SK-N-MC (cell line): ENCODE measurements at regions not wholly inside any gene's neighbourhood (a gene's known extent, or its start where the extent isn't known, plus 50 kb on each side); places are given as distances from the start of the nearest gene placed in this dataset.
"Not testable (repeated sequence)": the region's sequence is repeated elsewhere in the genome, so short reads cannot be mapped to it uniquely, and the experiment has no call there.

ENCODE experiments used
- DNase-seq: peaks from one replicate; pipeline ENCODE4 v3.0.0-alpha.2; 2011; ENCODE audit warnings: low read depth, low spot score
- H3K27ac ChIP-seq: fragments of 200-600 bp; sonication (generic); 2 replicates; pipeline ENCODE4 v1.5.1; 2016; ENCODE audit warnings: mixed run types
- H3K36me3 ChIP-seq: fragments of 200-600 bp; sonication (generic); 2 replicates; pipeline ENCODE4 v1.6.1; 2017; ENCODE audit warnings: antibody characterized with exemption, low read length, mixed read lengths; ENCODE audit not compliant: insufficient read depth
- H3K4me3 ChIP-seq: fragments of 200-600 bp; sonication (generic); 2 replicates; pipeline ENCODE4 v1.5.1; 2016
- H3K9ac ChIP-seq: fragments of 200-600 bp; sonication (generic); 2 replicates; pipeline ENCODE4 v1.8.0; 2017; ENCODE audit warnings: mixed run types, mixed read lengths; ENCODE audit not compliant: insufficient read length
- H3K9me3 ChIP-seq: fragments of 200-600 bp; sonication (generic); 2 replicates; pipeline ENCODE4 v1.6.1; 2017; ENCODE audit warnings: low read depth, mild to moderate bottlenecking, antibody characterized with exemption, low read length, moderate library complexity, mixed read lengths
- EZH2 ChIP-seq: fragments of 200-600 bp; sonication (generic); IDR thresholded peaks from one replicate; pipeline ENCODE4 v1.6.1; 2017; ENCODE audit warnings: antibody characterized with exemption
- FOXP2 ChIP-seq: optimal IDR thresholded peaks from 2 replicates; pipeline ENCODE3; 2011; ENCODE audit warnings: mild to moderate bottlenecking, moderate library complexity; ENCODE audit not compliant: insufficient read depth; ENCODE audit errors: extremely low read length, control extremely low read depth
- POLR2AphosphoS5 ChIP-seq: IDR thresholded peaks from 2 replicates; pipeline ENCODE4 v1.6.1; 2012; ENCODE audit warnings: mild to moderate bottlenecking, low read depth, low read length, borderline replicate concordance

DNA sequence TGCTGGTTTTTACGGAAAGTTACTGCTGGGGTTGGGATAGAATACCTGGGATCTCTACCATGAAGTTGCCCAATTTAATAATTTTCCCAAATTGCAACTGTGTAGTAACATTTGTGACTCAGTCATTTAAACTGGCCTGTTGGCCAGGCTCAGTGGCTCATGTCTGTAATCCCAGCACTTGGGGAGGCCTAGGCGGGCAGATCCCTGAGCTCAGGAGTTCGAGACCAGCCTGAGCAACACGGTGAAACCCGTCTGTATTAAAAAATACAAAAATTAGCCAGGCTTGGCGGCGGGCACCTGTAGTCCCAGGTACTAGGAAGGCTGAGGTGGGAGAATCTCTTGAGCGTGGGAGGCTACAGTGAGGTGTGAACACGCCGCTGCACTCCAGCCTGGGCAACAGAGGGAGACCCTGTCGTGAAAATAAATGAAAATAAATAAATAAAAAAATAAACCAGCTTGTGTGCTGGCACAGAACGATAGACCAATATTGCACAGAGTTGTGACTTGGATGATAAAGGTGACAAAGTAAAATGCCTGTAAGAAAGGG is 160.7 kb upstream of the ZNF608 start:
- no peak overlapping the region for H3K27ac ChIP-seq
- H3K9ac ChIP-seq, result no peak overlapping the region
- no peak overlapping the region for H3K4me3 ChIP-seq
- no peak for TF ChIP-seq POLR2AphosphoS5
- no peak for TF ChIP-seq EZH2
- no peak for TF ChIP-seq FOXP2
- no peak for DNase-seq
- no peaks in the 10 kb centered on the region for H3K36me3 ChIP-seq
- H3K9me3 ChIP-seq, result no peaks in the 10 kb centered on the region

DNA sequence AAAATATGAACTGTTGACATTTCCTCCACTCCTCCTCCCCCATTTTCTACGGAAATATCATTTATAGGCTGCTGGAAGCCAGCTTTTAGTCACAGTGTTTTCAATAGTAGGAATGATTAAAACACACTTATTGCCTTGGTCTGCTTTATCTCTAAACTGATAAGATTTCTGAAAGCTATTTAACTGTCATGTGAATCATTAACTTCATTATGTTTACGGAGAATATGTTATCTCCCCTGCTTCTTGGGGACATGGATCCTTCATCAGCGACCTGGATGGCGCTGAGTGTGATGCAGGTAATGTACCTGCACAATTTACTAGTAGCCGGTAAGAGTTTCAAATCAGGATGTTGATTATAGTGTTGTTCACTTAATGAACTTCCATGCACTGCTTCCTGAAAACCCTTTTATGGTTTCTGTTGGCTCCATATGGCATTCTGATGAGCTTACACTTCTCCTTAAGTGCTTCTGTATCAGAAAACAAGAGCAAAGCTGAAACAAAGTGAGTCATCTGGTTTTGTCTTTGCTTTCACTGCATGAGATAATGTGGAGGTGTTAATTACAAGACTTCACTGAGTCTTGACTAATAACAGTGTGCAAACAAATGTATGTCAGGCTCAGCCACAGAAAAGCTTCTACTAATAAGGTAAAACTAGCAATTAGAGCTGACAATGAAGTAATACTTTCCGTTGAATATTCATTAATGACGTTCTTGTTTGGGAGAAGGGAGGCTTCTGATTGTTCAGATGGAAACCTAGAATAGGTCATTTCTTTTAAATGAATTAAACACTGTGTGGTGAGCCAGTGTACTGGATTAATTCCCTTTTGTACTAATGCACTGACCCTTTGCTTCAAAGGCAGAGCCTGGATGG is 162.4 kb upstream of the ZNF608 start:
- peak overlapping the region; percentile 11; the same call in 1 of the 2 replicates for H3K27ac ChIP-seq
- no peak overlapping the region for H3K9ac ChIP-seq
- no peak for DNase-seq
- TF ChIP-seq FOXP2 (no peak), EZH2 (no peak), POLR2AphosphoS5 (no peak)
- H3K4me3 ChIP-seq, result peak overlapping the region; percentile 3; the same call in 1 of the 2 replicates
- H3K36me3 ChIP-seq, result no peaks in the 10 kb centered on the region
- no peaks in the 10 kb centered on the region for H3K9me3 ChIP-seq

DNA sequence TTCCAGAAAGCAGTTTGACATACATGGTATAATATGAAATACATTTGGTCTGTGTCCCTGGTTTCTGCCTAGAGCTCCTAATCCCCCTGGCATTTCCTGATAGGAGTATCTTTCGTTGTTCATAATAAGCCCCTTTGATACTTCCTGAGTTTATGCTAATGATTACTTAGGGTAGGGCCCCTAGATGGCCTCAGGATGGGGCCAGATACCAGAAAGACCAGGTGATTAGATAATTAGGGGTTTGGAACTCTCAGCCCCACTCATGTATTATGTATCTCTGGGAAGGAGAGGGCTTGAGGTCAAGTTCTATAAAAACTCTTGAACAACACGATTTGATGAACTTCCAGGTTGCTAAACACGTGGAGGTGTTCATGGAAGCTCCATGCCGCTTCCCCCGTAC is 163.3 kb upstream of the ZNF608 start:
- no peak for DNase-seq

DNA sequence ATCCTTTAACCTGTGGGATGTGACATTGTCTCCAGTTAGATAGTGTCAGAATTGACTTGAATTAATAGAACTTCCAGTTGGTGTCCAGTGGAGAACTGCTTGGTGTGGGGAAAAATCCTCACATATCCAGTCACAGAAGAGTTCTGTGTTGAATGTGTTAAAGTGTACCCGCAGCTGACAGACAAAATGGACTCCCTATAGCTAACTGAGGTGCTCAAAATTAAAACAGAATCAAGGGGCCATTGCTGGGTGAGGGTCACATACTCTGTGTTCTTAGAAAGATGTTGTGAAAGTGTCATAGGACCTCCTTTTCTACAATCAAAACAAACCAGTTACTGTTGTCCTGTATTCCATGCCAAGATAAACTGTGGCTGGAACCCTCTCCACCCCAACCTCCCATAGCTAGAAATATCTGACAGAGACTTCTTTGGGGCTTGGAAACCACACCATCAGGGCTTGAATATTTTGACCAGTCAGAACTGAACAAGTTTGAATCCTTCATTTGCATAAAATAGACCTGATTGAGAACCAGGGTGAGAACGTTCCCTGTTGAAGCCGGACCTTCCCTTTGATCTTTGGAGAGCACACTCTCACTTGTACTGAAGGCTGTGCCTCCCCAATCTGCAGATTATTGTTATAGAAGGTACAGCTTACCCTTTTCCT is 164.0 kb upstream of the ZNF608 start:
- no peak for DNase-seq
- Histone ChIP-seq H3K9me3 (no peaks in the 10 kb centered on the region), H3K4me3 (no peak overlapping the region), H3K9ac (no peak overlapping the region), H3K27ac (no peak overlapping the region), H3K36me3 (no peaks in the 10 kb centered on the region)
- TF ChIP-seq POLR2AphosphoS5, result no peak
- no peak for TF ChIP-seq EZH2
- TF ChIP-seq FOXP2, result no peak

More for the DNA sequence above, 163.3 kb upstream of the ZNF608 start:
- H3K4me3 ChIP-seq, result 0 out of 2 replicates have a peak overlapping the region, but pooled peaks have one; percentile 5
- no peaks in the 10 kb centered on the region for H3K36me3 ChIP-seq
- no peak overlapping the region for H3K27ac ChIP-seq
- H3K9ac ChIP-seq, result no peak overlapping the region
- no peaks in the 10 kb centered on the region for H3K9me3 ChIP-seq
- TF ChIP-seq FOXP2, result no peak
- TF ChIP-seq POLR2AphosphoS5, result no peak
- no peak for TF ChIP-seq EZH2

DNA sequence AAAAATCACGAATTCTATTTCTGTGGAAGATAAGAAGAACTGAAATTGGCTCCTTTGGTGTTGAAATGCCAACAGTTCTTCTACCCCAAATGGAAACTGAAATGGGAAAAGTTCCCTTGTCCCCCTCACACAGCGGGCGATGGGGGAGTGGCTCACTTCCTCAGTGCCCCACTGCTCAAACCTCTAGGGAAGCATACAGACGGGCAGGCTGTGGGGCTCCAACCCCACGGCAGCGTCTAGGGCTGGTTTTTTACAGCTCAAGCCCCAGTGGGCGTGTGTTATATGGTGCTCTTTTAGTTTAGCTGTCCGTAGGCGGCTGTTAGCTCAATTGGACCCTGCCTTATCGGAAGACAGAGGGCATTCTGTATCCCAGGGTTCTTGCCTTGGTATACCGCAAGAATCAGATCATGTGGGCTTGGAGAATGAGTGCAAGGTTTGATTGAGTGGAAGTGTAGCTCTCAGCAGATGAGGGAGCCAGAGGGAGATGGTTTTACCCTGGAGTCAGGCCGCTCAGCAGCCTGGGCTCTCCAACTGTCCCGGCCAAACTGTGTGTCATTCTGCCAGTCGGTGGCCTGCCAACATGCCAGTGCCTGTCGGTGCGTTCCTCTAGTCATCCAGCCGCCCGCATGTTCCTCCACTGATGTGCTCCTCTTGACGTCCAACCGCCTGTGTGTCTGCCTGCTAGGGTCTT is 166.3 kb upstream of the ZNF608 start:
- TF ChIP-seq POLR2AphosphoS5, result no peak
- no peak for DNase-seq

DNA sequence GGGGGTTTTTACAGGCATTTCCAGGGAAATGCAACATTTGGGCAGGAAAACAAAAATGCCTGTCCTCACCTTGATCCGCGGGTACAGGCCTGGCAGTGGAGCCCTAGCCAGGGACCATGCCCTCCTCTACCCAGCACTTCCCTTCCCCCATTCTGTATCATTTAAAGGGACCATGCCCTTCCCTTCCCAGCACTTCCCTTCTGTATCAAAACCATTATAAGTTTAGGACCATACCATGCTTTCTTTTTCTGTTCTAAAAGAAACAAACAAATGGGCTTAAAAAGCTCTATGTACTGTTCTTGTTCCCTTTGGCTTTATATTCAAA is 166.9 kb upstream of the ZNF608 start:
- H3K36me3 ChIP-seq, result no peaks in the 10 kb centered on the region
- H3K4me3 ChIP-seq, result no peak overlapping the region
- no peaks in the 10 kb centered on the region for H3K9me3 ChIP-seq
- no peak overlapping the region for H3K9ac ChIP-seq
- no peak for TF ChIP-seq FOXP2
- TF ChIP-seq POLR2AphosphoS5, result no peak
- TF ChIP-seq EZH2, result no peak
- DNase-seq, result no peak
- no peak overlapping the region for H3K27ac ChIP-seq

More for the DNA sequence above, 166.3 kb upstream of the ZNF608 start:
- Histone ChIP-seq H3K9ac (no peak overlapping the region), H3K27ac (no peak overlapping the region), H3K9me3 (no peaks in the 10 kb centered on the region), H3K36me3 (no peaks in the 10 kb centered on the region), H3K4me3 (no peak overlapping the region)

DNA sequence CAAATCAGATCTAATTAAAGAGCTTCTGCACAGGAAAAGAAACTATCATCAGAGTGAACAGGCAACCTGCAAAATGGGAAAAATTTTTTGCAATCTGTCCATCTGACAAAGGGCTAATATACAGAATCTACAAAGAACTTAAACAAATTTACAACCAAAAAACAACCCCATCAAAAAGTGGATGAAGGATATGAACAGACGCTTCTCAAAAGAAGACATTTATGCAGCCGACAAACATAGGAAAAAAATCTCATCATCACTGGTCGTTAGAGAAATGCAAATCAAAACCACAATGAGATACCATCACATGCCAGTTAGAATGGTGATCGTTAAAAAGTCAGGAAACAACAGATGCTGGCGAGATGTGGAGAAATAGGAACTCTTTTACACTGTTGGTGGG is 169.9 kb upstream of the ZNF608 start:
- DNase-seq, H3K27ac ChIP-seq: not testable (repeated sequence)

DNA sequence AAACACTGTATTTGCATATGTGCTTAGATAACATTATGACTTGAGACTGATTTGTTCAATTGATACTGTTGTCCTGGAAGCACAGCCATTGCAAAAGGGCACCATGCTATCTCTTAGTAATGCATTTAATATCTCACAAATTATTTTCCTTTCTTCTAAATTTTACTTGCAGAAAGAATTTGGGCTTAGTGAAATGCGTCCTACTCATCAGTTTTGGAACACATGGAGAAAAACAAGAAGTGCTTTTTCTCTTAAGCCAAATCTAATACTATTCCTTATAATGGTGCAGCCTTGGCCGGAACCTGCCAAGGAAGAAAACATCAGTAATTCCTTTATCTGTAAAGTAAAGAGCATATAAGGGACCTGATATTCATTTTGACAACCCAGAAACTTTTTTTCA is 172.2 kb upstream of the ZNF608 start:
- TF ChIP-seq FOXP2 (no peak), EZH2 (no peak), POLR2AphosphoS5 (no peak)
- Histone ChIP-seq H3K4me3 (no peak overlapping the region), H3K27ac (no peak overlapping the region)

More for the DNA sequence above, 169.9 kb upstream of the ZNF608 start:
- H3K9me3 ChIP-seq, H3K9ac ChIP-seq, H3K36me3 ChIP-seq, H3K4me3 ChIP-seq: not testable (repeated sequence)

More for the DNA sequence above, 172.2 kb upstream of the ZNF608 start:
- Histone ChIP-seq H3K9ac (no peak overlapping the region), H3K36me3 (no peaks in the 10 kb centered on the region), H3K9me3 (no peaks in the 10 kb centered on the region)
- DNase-seq, result no peak
